SK-N-SH (cell line): ENCODE measurements at regions not wholly inside any gene's neighbourhood (a gene's known extent, or its start where the extent isn't known, plus 50 kb on each side); places are given as distances from the start of the nearest gene placed in this dataset.

Source experiments
- CTCF ChIA-PET: fragments of 300-600, 350-600 bp; formaldehyde crosslinking; extraction: SDS; loops from one replicate; lab custom pipeline; 2021; lab: Yijun Ruan, JAX
- POLR2A ChIA-PET: fragments of 350-600 bp; sonication (Branson Sonifier 250); formaldehyde crosslinking; extraction: SDS; loops from one replicate; lab custom pipeline; 2020; ENCODE audit warnings: antibody characterized with exemption, inconsistent platforms; lab: Yijun Ruan, JAX
- DNase-seq: peaks from one replicate; pipeline ENCODE4 v3.0.0; 2012
- H2AFZ ChIP-seq: fragments of 200-600 bp; sonication (generic); 2 replicates; pipeline ENCODE4 v1.8.1; 2016; ENCODE audit warnings: antibody characterized with exemption, mild to moderate bottlenecking, low read depth
- H3F3A ChIP-seq: fragments of 200-600 bp; sonication (generic); replicated peaks from 2 replicates; pipeline ENCODE3; 2016; ENCODE audit warnings: antibody characterized with exemption, mild to moderate bottlenecking; ENCODE audit not compliant: insufficient read depth
- H3K27ac ChIP-seq, 2 experiments: fragments of 200-500 bp in 1 of 2; fragments of 200-600 bp in 1 of 2; sonication (Bioruptor generic) in 1 of 2; sonication (generic), shearing (Covaris generic) in 1 of 2; 2 replicates each; pipeline versions ENCODE4 v1.5.1 to v1.6.1; 2014 to 2016; ENCODE audit warnings: low read depth in 2 of 2, inconsistent platforms in 1 of 2, low read length in 1 of 2, mild to moderate bottlenecking in 1 of 2, mixed read lengths in 1 of 2
- H3K27me3 ChIP-seq: fragments of 200-600 bp; sonication (generic), shearing (Covaris generic); 2 replicates; pipeline ENCODE4 v1.6.1; 2016; ENCODE audit warnings: mixed run types; ENCODE audit not compliant: insufficient read depth
- H3K36me3 ChIP-seq, 2 experiments: fragments of 200-500 bp in 1 of 2; fragments of 200-600 bp in 1 of 2; sonication (Bioruptor generic) in 1 of 2; sonication (generic) in 1 of 2; replicated peaks in 1 of 2; 2 replicates each; pipeline versions ENCODE3 to v1.5.1; 2014 to 2016; ENCODE audit warnings: low read length in 1 of 2, mild to moderate bottlenecking in 1 of 2; ENCODE audit not compliant: insufficient read depth in 2 of 2, control insufficient read depth in 1 of 2
- H3K4me1 ChIP-seq, 2 experiments: fragments of 200-500 bp in 1 of 2; fragments of 200-600 bp in 1 of 2; sonication (Bioruptor generic) in 1 of 2; sonication (generic), shearing (Covaris generic) in 1 of 2; 2 replicates each; pipeline versions ENCODE4 v1.5.1 to v1.6.1; 2014 to 2016; ENCODE audit warnings: low read depth in 1 of 2, low read length in 1 of 2, mixed run types in 1 of 2; ENCODE audit not compliant: insufficient read depth in 2 of 2, control insufficient read depth in 1 of 2
- H3K4me2 ChIP-seq: fragments of 200-600 bp; sonication (generic), shearing (Covaris generic); 2 replicates; pipeline ENCODE4 v1.6.1; 2017; ENCODE audit warnings: mixed run types
- H3K4me3 ChIP-seq, 2 experiments: fragments of 200-500 bp in 1 of 2; fragments of 200-600 bp in 1 of 2; sonication (Bioruptor generic) in 1 of 2; sonication (generic), shearing (Covaris generic) in 1 of 2; 2 replicates each; pipeline versions ENCODE4 v1.5.1 to v1.8.1; 2014 to 2016; ENCODE audit warnings: low read depth in 2 of 2, inconsistent platforms in 1 of 2, low read length in 1 of 2, mild to moderate bottlenecking in 1 of 2, mixed read lengths in 1 of 2, moderate library complexity in 1 of 2
- H3K79me2 ChIP-seq: fragments of 200-600 bp; sonication (generic); 2 replicates; pipeline ENCODE4 v1.8.1; 2017; ENCODE audit warnings: mild to moderate bottlenecking; ENCODE audit not compliant: insufficient read depth
- H3K9ac ChIP-seq: fragments of 200-600 bp; sonication (generic); 2 replicates; pipeline ENCODE4 v1.6.1; 2017; ENCODE audit warnings: mixed run types
- H3K9me2 ChIP-seq: fragments of 200-600 bp; sonication (generic); 2 replicates; pipeline ENCODE4 v1.6.1; 2017; ENCODE audit warnings: mixed run types
- H3K9me3 ChIP-seq: fragments of 200-600 bp; sonication (generic); 2 replicates; pipeline ENCODE4 v1.6.1; 2017; ENCODE audit warnings: mixed run types, mild to moderate bottlenecking, moderate library complexity
- H4K20me1 ChIP-seq: fragments of 200-600 bp; sonication (generic); 2 replicates; pipeline ENCODE4 v1.6.1; 2017; ENCODE audit warnings: mild to moderate bottlenecking, mixed run types; ENCODE audit not compliant: insufficient read depth
- CHD2 ChIP-seq: fragments of 150-350 bp; IDR thresholded peaks from 2 replicates; pipeline ENCODE4 v1.6.1; 2018; ENCODE audit warnings: low read length; ENCODE audit not compliant: partially characterized antibody
- EZH2phosphoT487 ChIP-seq: fragments of 200-600 bp; sonication (generic); IDR thresholded peaks from 2 replicates; pipeline ENCODE4 v1.6.1; 2017; ENCODE audit warnings: low read depth, mixed run types, mild to moderate bottlenecking, antibody characterized with exemption, moderate library complexity, borderline replicate concordance
- FOSL2 ChIP-seq: IDR thresholded peaks from 2 replicates; pipeline ENCODE4 v1.4.0; 2012; ENCODE audit warnings: low read depth, mild to moderate bottlenecking, moderate library complexity, borderline replicate concordance
- FOXJ3 ChIP-seq: sonication (generic); formaldehyde crosslinking; IDR thresholded peaks from 2 replicates; pipeline ENCODE4 v1.5.1; 2020; ENCODE audit warnings: mild to moderate bottlenecking, missing genetic modification reagents
- FOXM1 ChIP-seq: IDR thresholded peaks from 2 replicates; pipeline ENCODE4 v1.4.0; 2012; ENCODE audit warnings: low read depth, mild to moderate bottlenecking
- GABPA ChIP-seq: IDR thresholded peaks from 2 replicates; pipeline ENCODE4 v1.4.0; 2012; ENCODE audit warnings: low read depth, mild to moderate bottlenecking
- GATA2 ChIP-seq: sonication (generic); formaldehyde crosslinking; IDR thresholded peaks from 2 replicates; pipeline ENCODE4 v1.5.0; 2020; ENCODE audit warnings: mild to moderate bottlenecking, missing genetic modification reagents
- IRF3 ChIP-seq: fragments of 150-350 bp; IDR thresholded peaks from 2 replicates; pipeline ENCODE4 v1.6.1; 2016; ENCODE audit warnings: mild to moderate bottlenecking, low read depth, low read length
- MAX ChIP-seq: IDR thresholded peaks from 2 replicates; pipeline ENCODE4 v1.4.0; 2012; ENCODE audit warnings: low read depth
- NFIC ChIP-seq: IDR thresholded peaks from 2 replicates; pipeline ENCODE4 v1.4.0; 2012; ENCODE audit warnings: borderline replicate concordance
- NRF1 ChIP-seq: IDR thresholded peaks from 2 replicates; pipeline ENCODE4 v1.6.1; 2012; ENCODE audit warnings: low read depth, mild to moderate bottlenecking, low read length
- PBX3 ChIP-seq: IDR thresholded peaks from 2 replicates; pipeline ENCODE4; 2012
- RCOR1 ChIP-seq: fragments of 150-350 bp; IDR thresholded peaks from 2 replicates; pipeline ENCODE4 v1.6.1; 2017; ENCODE audit warnings: antibody characterized with exemption, low read length
- RFX5 ChIP-seq: IDR thresholded peaks from 2 replicates; pipeline ENCODE4 v1.6.1; 2012; ENCODE audit warnings: mild to moderate bottlenecking, improper control_type of control experiment, low read length
- RXRA ChIP-seq: IDR thresholded peaks from 2 replicates; pipeline ENCODE4 v1.4.0; 2012; ENCODE audit warnings: low read depth, mild to moderate bottlenecking, borderline replicate concordance
- TAF1 ChIP-seq: IDR thresholded peaks from 2 replicates; pipeline ENCODE4 v1.6.1; 2012; ENCODE audit warnings: low read depth, mild to moderate bottlenecking, low read length, moderate library complexity, borderline replicate concordance
- TCF12 ChIP-seq: IDR thresholded peaks from 2 replicates; pipeline ENCODE4 v1.4.0; 2012
- WGBS: methylation state at CpG from one replicate; pipeline ENCODE4 v1.1.6; 2017; ENCODE audit warnings: low lambda C conversion rate; 5-methylcytosine and 5-hydroxymethylcytosine counted together

GRCh38 chr5:17428176-17428800, 69.7 kb upstream of the TAF11L2 start:
- Histone ChIP-seq H3K27ac (no peak overlapping the region), H3F3A (no peaks in the 10 kb centered on the region), H3K9me3 (no peaks in the 10 kb centered on the region), H3K4me1 (no peaks in the 10 kb centered on the region; a peak in 1 of 4 replicates), H2AFZ (no peak overlapping the region), H3K27me3 (no peaks in the 10 kb centered on the region), H3K9me2 (no peaks in the 10 kb centered on the region), H3K9ac (no peak overlapping the region), H3K4me2 (no peak overlapping the region), H3K4me3 (no peak overlapping the region), H3K79me2 (no peaks in the 10 kb centered on the region), H4K20me1 (no peaks in the 10 kb centered on the region), H3K36me3 (no peaks in the 10 kb centered on the region)
- ChIA-PET POLR2A (no interaction called here), CTCF (interaction anchor here (1.5 kb wide), 1 partner anchor 212 kb away, joined by 6 read pairs; no protein-coding TSS in a partner anchor)
- TF ChIP-seq FOSL2, result no peak
- TF ChIP-seq MAX, result no peak
- TF ChIP-seq GATA2, result no peak
- TF ChIP-seq CHD2, result no peak
- TF ChIP-seq EZH2phosphoT487, result no peak
- DNase-seq, result no peak
- WGBS, result 58% methylated on average over 7 of the region's 7 CpGs

- Histone ChIP-seq H3K4me3 (no peak overlapping the region), H4K20me1 (no peaks in the 10 kb centered on the region), H3K27ac (no peak overlapping the region), H3K9me2 (no peaks in the 10 kb centered on the region), H3K9me3 (no peaks in the 10 kb centered on the region), H3F3A (no peaks in the 10 kb centered on the region), H3K79me2 (no peaks in the 10 kb centered on the region), H3K36me3 (no peaks in the 10 kb centered on the region), H3K4me1 (no peaks in the 10 kb centered on the region; a peak in 1 of 4 replicates), H3K27me3 (no peaks in the 10 kb centered on the region), H3K9ac (no peak overlapping the region), H2AFZ (no peak overlapping the region), H3K4me2 (no peak overlapping the region)
- CTCF ChIA-PET, result no interaction called here
- no peak for DNase-seq
- no peak for TF ChIP-seq MAX
- TF ChIP-seq NRF1, result no peak
- no peak for TF ChIP-seq NFIC
- no peak for TF ChIP-seq FOXM1
- TF ChIP-seq IRF3, result no peak
- TF ChIP-seq RFX5, result no peak
- TF ChIP-seq TAF1, result no peak
- TF ChIP-seq TCF12, result no peak
- TF ChIP-seq RXRA, result no peak
- TF ChIP-seq GABPA, result no peak
- TF ChIP-seq PBX3, result no peak
- no peak for TF ChIP-seq FOXJ3
- no peak for TF ChIP-seq RCOR1
- POLR2A ChIA-PET, result no interaction called here
- 73% methylated on average over 4 of the region's 4 CpGs for WGBS
These were observed 68.7 kb upstream of the TAF11L2 start for GRCh38 chr5:17429353-17429752.
